ENCODE measurements at regions not wholly inside any gene's neighbourhood (a gene's known extent, or its start where the extent isn't known, plus 50 kb on each side); places are given as distances from the start of the nearest gene placed in this dataset.

GRCh38 chr22:25461301-25461700 is 103.2 kb upstream of the GRK3 start:
- Histone ChIP-seq H3K36me3 (ENCODE audit: insufficient read depth) (peaks cover 14% of the 10 kb centered on the region), H3K79me2 (replicated peaks; ENCODE audit: insufficient read depth) (0 out of 2 replicates have a peak, but pooled peaks cover 3% of the 10 kb centered on the region), H2AFZ (no peak overlapping the region), H4K20me1 (replicated peaks; ENCODE audit: insufficient read depth) (peaks cover 28% of the 10 kb centered on the region), H3K27me3 (ENCODE audit: insufficient read depth) (no peaks in the 10 kb centered on the region), H3K9me2 (ENCODE audit: insufficient read depth) (no peaks in the 10 kb centered on the region), H3F3A (replicated peaks; ENCODE audit: low read depth) (peaks cover 11% of the 10 kb centered on the region; the same call in 1 of the 2 replicates), H3K4me1 (ENCODE audit: insufficient read depth) (no peaks in the 10 kb centered on the region), H3K4me2 (no peak overlapping the region), H3K27ac (ENCODE audit: low read depth) (no peak overlapping the region), H3K4me3 (no peak overlapping the region)
- Mint-ChIP-seq H3K27me3 (ENCODE audit: insufficient read depth, low read depth, poor library complexity) (peaks cover 20% of the 10 kb centered on the region), H3K4me3 (no peak overlapping the region), H3K27ac (no peak overlapping the region), H3K4me1 (no peaks in the 10 kb centered on the region), H3K36me3 (ENCODE audit: low read depth) (peaks cover 61% of the 10 kb centered on the region), H3K9me3 (no peaks in the 10 kb centered on the region; the same call in 1 of the 3 replicates)
- TF ChIP-seq EZH2phosphoT487 (IDR thresholded peaks at IDR 0.05; ENCODE audit: unreplicated experiment) (no peak), ZNF331 (CRISPR knock-in tag; IDR thresholded peaks at IDR 0.05; ENCODE audit: low read depth) (no peak), POLR2AphosphoS5 (IDR thresholded peaks at IDR 0.05; ENCODE audit: low read depth) (no peak), STAT1 (IDR thresholded peaks at IDR 0.05; ENCODE audit: unreplicated experiment) (no peak), ETS1 (IDR thresholded peaks at IDR 0.05) (no peak), NANOG (IDR thresholded peaks at IDR 0.05; ENCODE audit: borderline replicate concordance) (no peak), CREB1 (CRISPR knock-in tag; IDR thresholded peaks at IDR 0.05; ENCODE audit: low read depth) (no peak), EZH2 (IDR thresholded peaks at IDR 0.05; ENCODE audit: low read depth, unreplicated experiment) (no peak), ZNF462 (CRISPR knock-in tag; IDR thresholded peaks at IDR 0.05) (no peak), ZNF114 (CRISPR knock-in tag; IDR thresholded peaks at IDR 0.05) (no peak), JUNB (IDR thresholded peaks at IDR 0.05; ENCODE audit: unreplicated experiment) (no peak)
- TF ChIP-seq, protein P1, sequence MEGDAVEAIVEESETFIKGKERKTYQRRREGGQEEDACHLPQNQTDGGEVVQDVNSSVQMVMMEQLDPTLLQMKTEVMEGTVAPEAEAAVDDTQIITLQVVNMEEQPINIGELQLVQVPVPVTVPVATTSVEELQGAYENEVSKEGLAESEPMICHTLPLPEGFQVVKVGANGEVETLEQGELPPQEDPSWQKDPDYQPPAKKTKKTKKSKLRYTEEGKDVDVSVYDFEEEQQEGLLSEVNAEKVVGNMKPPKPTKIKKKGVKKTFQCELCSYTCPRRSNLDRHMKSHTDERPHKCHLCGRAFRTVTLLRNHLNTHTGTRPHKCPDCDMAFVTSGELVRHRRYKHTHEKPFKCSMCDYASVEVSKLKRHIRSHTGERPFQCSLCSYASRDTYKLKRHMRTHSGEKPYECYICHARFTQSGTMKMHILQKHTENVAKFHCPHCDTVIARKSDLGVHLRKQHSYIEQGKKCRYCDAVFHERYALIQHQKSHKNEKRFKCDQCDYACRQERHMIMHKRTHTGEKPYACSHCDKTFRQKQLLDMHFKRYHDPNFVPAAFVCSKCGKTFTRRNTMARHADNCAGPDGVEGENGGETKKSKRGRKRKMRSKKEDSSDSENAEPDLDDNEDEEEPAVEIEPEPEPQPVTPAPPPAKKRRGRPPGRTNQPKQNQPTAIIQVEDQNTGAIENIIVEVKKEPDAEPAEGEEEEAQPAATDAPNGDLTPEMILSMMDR (conservative IDR thresholded peaks at IDR 0.05; ENCODE audit: low read depth in 2 of 2): no peak
- TF ChIP-seq, protein P2, sequence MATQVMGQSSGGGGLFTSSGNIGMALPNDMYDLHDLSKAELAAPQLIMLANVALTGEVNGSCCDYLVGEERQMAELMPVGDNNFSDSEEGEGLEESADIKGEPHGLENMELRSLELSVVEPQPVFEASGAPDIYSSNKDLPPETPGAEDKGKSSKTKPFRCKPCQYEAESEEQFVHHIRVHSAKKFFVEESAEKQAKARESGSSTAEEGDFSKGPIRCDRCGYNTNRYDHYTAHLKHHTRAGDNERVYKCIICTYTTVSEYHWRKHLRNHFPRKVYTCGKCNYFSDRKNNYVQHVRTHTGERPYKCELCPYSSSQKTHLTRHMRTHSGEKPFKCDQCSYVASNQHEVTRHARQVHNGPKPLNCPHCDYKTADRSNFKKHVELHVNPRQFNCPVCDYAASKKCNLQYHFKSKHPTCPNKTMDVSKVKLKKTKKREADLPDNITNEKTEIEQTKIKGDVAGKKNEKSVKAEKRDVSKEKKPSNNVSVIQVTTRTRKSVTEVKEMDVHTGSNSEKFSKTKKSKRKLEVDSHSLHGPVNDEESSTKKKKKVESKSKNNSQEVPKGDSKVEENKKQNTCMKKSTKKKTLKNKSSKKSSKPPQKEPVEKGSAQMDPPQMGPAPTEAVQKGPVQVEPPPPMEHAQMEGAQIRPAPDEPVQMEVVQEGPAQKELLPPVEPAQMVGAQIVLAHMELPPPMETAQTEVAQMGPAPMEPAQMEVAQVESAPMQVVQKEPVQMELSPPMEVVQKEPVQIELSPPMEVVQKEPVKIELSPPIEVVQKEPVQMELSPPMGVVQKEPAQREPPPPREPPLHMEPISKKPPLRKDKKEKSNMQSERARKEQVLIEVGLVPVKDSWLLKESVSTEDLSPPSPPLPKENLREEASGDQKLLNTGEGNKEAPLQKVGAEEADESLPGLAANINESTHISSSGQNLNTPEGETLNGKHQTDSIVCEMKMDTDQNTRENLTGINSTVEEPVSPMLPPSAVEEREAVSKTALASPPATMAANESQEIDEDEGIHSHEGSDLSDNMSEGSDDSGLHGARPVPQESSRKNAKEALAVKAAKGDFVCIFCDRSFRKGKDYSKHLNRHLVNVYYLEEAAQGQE (IDR thresholded peaks at IDR 0.05; ENCODE audit: unreplicated experiment): no peak
- ATAC-seq (no peak), DNase-seq (ENCODE audit: low spot score) (no peak)

All from GM23338 (cell line).